HUDEP-2 (cell line): ENCODE measurements at regions not wholly inside any gene's neighbourhood (a gene's known extent, or its start where the extent isn't known, plus 50 kb on each side); places are given as distances from the start of the nearest gene placed in this dataset.
A peak's percentile ranks its signal among the peaks of the same experiment; 100 is the strongest.

Experiments
- DNase-seq, 76 experiments: peaks; one replicate each; lab custom pipeline; 2025; ENCODE audit not compliant: unreplicated experiment in 76 of 76; lab: John Stamatoyannopoulos, UW

- peak in 5 of 76 experiments; percentile 2 to 33 (median 11) for DNase-seq
These were observed 50.3 kb downstream of the TLCD4 start for GRCh38 chr1:95167503-95167902.

- no peak for DNase-seq
These were observed 50.9 kb downstream of the TLCD4 start for GRCh38 chr1:95168028-95168427.

- peak in 7 of 76 experiments; percentile 2 to 30 (median 14) for DNase-seq
These were observed 51.7 kb downstream of the TLCD4 start for GRCh38 chr1:95168761-95169351.

- DNase-seq, result peak in 62 of 76 experiments; percentile 4 to 78 (median 36)
These were observed 52.4 kb downstream of the TLCD4 start for GRCh38 chr1:95169548-95169947.

DNA sequence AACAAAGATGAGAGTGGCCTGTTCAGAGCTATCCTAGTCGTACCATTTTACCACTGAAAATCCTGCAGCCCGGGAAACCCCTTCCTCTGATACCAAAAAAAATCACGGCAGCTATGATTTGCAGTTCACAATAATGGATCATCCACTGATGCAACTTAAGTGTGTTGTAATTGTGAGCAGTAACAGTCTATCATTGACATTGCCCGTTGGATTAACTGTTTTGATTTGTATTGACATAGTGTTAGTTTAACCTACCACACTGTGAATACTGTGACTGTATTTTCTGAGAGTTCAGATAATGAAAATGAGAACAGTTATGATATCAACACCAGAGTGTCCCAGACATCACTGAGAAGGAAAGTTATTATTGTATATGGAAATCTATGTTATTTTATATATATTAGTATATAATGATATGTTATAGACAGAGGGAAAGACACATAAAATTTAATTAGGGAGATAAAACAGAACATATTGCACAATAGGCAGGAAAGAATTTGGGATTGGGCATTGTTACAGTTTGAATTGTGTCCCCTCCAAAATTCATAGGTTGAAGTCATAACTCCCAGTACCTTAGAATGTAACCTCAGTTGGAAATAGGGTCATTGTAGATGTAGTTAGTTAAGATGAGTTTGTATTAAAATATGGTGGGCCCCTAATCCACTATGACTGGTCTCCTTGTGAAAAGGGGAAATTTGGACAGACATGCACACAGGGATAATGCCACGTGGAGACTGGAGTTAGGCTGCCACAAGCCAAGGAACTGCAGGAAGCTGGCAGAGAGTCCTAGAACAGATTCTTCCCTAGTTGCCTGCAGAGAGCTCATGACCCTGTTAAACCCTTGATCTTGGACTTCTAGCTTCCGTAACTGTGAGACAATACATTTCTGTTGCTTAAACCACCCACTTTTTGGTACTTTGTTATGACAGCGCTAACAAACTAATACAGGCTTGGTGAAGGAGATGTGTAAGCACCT lies 54.4 kb downstream of the TLCD4 start:
- DNase-seq, result no peak

DNA sequence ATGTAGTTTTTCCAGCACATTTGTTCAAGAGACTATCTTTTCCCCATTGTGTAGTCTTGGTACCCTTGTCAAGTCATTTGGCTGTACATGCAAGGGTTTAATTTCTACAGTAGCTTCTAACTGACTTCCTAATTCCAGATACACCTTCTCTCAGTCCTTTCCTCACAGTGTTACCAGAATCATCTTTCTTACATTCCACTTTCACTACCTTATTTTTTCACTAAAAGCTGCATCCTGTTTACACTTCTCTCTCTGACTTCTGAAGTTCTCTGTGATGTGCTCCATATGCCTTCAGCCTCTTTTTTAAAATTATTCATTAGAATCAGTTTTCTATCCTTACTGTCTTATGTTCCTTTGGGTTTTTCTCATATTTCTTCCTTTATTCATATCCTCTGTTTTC lies 57.1 kb upstream of the RWDD3 start:
- no peak for DNase-seq

- peak in 73 of 76 experiments; percentile 19 to 92 (median 74) for DNase-seq
These were observed 54.6 kb upstream of the RWDD3 start for GRCh38 chr1:95179205-95179986.

- DNase-seq, result no peak
These were observed 53.6 kb upstream of the RWDD3 start for GRCh38 chr1:95180371-95180770.

- no peak for DNase-seq
These were observed 52.9 kb upstream of the RWDD3 start for GRCh38 chr1:95181096-95181495.

DNA sequence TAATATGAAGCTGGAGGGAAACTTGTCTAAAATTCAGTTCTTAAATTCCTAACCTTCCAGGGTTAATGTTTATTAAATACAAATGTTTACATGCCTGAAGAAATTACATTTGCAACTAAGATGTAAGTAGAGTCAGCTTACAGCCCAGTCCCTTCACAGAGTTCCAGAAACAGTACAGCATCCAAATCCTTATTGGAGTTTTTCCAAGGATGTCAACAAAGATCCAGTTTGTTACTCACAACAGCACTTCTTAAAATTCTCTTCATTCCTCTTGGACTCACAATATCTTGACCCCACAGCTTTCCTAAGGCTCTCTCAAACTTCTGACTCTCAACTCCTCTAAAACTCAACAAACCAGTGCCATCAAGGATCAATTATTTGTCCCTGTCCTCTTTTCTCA lies 50.1 kb upstream of the RWDD3 start:
- DNase-seq, result no peak
